Lower lobe of right lung (tissue), 2 donors: ENCODE measurements at regions not wholly inside any gene's neighbourhood (a gene's known extent, or its start where the extent isn't known, plus 50 kb on each side); places are given as distances from the start of the nearest gene placed in this dataset.

Experiments
- ATAC-seq, 2 donors: fragments of 200-7000 bp; cut with Tn5 transposase; one replicate each; pipeline ENCODE4 v1.9.1; 2020 to 2022; ENCODE audit warnings: mild to moderate bottlenecking in 2 of 2, moderate library complexity in 2 of 2
- DNase-seq: peaks from one replicate; pipeline ENCODE4 v3.0.0-alpha.2; 2020
- H3K27ac ChIP-seq: fragments of 200-600 bp; one replicate; pipeline ENCODE4 v1.8.0; 2022
- H3K27me3 ChIP-seq: fragments of 200-600 bp; one replicate; pipeline ENCODE4 v1.8.0; 2022; ENCODE audit warnings: low read depth
- H3K36me3 ChIP-seq: fragments of 200-600 bp; one replicate; pipeline ENCODE4 v1.8.0; 2022; ENCODE audit warnings: mild to moderate bottlenecking
- H3K4me1 ChIP-seq: fragments of 200-600 bp; one replicate; pipeline ENCODE4 v1.8.0; 2022
- H3K4me3 ChIP-seq: fragments of 200-600 bp; one replicate; pipeline ENCODE4 v1.8.0; 2022; ENCODE audit warnings: mild to moderate bottlenecking
- H3K9me3 ChIP-seq: fragments of 200-600 bp; one replicate; pipeline ENCODE4 v1.8.0; 2022
- intact Hi-C: fragments of 100-400 bp; cut with DNase I; formaldehyde crosslinking; loops from one replicate; pipeline ENCODE4 v1.11.0; 2022
- TF ChIP-seq, protein P1 (sequence below): fragments of 200-600 bp; IDR thresholded peaks from one replicate; pipeline ENCODE4 v1.8.0; 2022; ENCODE audit warnings: antibody characterized with exemption, mild to moderate bottlenecking
- donor health status: DM: no; HTN: yes; CAD: no; lungs with severe emphysema.

GRCh38 chr5:154566146-154566680 lies 88.2 kb upstream of the HAND1 start:
- Histone ChIP-seq H3K4me3 (no peak overlapping the region), H3K36me3 (no peaks in the 10 kb centered on the region), H3K27me3 (peaks cover 4% of the 10 kb centered on the region), H3K27ac (no peak overlapping the region), H3K4me1 (no peaks in the 10 kb centered on the region), H3K9me3 (no peaks in the 10 kb centered on the region)
- TF ChIP-seq, protein P1, sequence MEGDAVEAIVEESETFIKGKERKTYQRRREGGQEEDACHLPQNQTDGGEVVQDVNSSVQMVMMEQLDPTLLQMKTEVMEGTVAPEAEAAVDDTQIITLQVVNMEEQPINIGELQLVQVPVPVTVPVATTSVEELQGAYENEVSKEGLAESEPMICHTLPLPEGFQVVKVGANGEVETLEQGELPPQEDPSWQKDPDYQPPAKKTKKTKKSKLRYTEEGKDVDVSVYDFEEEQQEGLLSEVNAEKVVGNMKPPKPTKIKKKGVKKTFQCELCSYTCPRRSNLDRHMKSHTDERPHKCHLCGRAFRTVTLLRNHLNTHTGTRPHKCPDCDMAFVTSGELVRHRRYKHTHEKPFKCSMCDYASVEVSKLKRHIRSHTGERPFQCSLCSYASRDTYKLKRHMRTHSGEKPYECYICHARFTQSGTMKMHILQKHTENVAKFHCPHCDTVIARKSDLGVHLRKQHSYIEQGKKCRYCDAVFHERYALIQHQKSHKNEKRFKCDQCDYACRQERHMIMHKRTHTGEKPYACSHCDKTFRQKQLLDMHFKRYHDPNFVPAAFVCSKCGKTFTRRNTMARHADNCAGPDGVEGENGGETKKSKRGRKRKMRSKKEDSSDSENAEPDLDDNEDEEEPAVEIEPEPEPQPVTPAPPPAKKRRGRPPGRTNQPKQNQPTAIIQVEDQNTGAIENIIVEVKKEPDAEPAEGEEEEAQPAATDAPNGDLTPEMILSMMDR, result no peak
- DNase-seq (no peak), ATAC-seq (no peak)
- intact Hi-C loops, result no loop called here

DNA sequence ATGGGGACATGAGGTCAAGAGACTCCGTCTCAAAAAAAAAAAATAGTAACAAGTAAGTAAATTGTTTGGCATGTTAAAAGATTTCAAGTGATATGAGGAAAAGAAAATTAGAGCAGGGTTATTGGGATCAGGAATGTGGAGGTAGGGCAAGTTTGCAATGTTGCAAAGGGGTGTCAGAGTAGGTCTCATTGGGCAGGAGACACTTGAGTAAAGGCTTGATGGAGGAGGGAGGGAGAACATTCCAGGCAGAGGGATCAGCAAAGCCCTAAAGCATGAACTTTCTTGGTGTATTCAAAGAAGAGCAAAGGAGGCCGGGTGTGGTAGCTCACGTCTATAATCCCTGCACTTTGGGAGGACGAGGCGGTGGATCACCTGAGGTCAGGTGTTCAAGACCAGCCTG lies 87.1 kb upstream of the HAND1 start:
- H3K4me1 ChIP-seq, result no peaks in the 10 kb centered on the region
- peak; percentile 92 to 93 for ATAC-seq
- H3K36me3 ChIP-seq, result no peaks in the 10 kb centered on the region
- no peak for DNase-seq
- no peaks in the 10 kb centered on the region for H3K9me3 ChIP-seq
- no peak overlapping the region for H3K27ac ChIP-seq
- H3K27me3 ChIP-seq, result peaks cover 4% of the 10 kb centered on the region
- intact Hi-C loops, result no loop called here
- H3K4me3 ChIP-seq, result no peak overlapping the region
- TF ChIP-seq, protein P1, result no peak

DNA sequence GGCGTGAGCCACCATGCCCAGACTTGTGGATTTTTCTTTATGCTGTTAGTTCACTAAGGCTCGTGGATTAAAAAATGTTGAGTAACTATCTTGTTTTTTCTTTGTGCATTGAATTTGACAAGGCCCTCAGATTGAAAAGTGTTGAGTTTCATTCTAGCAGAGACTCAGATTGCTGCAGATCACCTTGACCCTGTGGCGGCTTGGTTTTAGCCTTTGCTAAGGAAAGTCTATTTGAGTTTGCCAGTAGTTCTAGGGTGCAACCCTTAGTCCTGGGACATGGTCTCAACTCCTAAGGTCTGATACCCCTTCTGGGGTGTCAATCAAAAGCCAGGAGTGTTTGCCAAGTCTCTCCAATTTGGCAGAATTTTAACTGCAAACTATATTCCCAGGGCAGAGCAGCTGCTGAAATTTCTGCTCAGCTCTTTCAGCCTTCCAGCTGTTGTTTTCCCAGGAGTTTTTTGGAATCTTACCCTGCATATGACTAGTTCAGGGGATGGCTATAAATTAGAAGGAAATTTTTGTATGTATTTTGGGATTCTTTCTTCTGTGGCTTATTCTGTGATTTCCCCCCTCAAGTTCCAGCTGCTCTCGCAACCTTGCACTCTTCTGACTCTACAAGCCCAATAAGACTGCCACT lies 84.3 kb upstream of the HAND1 start:
- H3K4me1 ChIP-seq, result no peaks in the 10 kb centered on the region
- no peaks in the 10 kb centered on the region for H3K27me3 ChIP-seq
- DNase-seq (no peak), ATAC-seq (no peak)
- intact Hi-C loops, result no loop called here
- no peaks in the 10 kb centered on the region for H3K36me3 ChIP-seq
- H3K4me3 ChIP-seq, result no peak overlapping the region
- no peak overlapping the region for H3K27ac ChIP-seq
- no peaks in the 10 kb centered on the region for H3K9me3 ChIP-seq
- TF ChIP-seq, protein P1, result no peak

DNA sequence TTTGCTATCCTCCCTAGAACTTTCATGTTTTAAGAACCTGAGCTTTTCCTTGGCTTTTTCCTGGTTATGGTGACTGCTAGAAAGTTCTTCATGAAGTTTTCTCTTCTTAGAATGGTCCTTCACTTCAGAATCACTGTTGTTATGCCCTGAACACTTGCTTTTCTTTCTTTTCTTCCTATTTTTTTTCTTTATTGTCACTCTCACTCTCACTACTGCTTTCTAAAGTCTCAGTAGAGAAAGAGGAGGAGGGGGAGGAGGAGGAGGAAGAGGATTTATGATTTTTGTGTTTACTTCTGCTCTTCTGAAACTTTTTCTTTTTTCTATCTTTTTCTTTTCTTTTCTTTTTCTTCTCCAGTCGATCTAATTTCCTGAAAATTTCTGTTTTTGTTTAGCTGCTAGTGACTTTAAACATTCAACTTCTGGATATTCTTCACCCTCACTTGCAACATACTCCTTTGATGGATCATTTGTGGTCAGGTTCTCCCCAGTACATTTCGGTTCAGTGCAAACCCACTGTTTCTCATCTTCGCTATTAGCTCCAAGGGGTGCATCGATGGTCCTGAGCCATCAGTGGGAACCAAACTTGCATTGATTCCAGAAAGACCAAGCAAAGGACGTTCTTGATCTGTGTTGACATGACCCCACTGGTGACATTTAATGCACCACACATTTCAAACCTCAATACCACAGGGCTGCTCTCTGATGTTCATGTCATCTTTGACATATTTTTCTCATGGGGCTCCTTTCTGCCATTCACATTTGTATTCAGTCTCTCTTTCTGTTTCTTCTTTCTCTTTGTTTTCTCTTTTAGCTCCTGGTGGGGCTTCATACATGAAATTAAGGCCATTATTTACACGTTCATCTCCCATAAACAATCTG lies 81.6 kb upstream of the HAND1 start:
- H3K36me3 ChIP-seq, result no peaks in the 10 kb centered on the region
- intact Hi-C loops, result no loop called here
- no peak overlapping the region for H3K4me3 ChIP-seq
- H3K27ac ChIP-seq, result no peak overlapping the region
- H3K4me1 ChIP-seq, result no peaks in the 10 kb centered on the region
- no peaks in the 10 kb centered on the region for H3K9me3 ChIP-seq
- TF ChIP-seq, protein P1, result no peak
- DNase-seq (no peak), ATAC-seq (no peak)
- H3K27me3 ChIP-seq, result no peaks in the 10 kb centered on the region

GRCh38 chr5:154557548-154557947 lies 79.5 kb upstream of the HAND1 start:
- H3K27ac ChIP-seq, result no peak overlapping the region
- intact Hi-C loops, result no loop called here
- ATAC-seq (no peak), DNase-seq (no peak)
- no peak overlapping the region for H3K4me3 ChIP-seq
- TF ChIP-seq, protein P1, result no peak
- peaks cover 10% of the 10 kb centered on the region for H3K9me3 ChIP-seq
- no peaks in the 10 kb centered on the region for H3K4me1 ChIP-seq
- H3K27me3 ChIP-seq, result no peaks in the 10 kb centered on the region
- no peaks in the 10 kb centered on the region for H3K36me3 ChIP-seq
